MM.1S (cell line): ENCODE measurements at regions not wholly inside any gene's neighbourhood (a gene's known extent, or its start where the extent isn't known, plus 50 kb on each side); places are given as distances from the start of the nearest gene placed in this dataset.
"Not testable (repeated sequence)": the region's sequence is repeated elsewhere in the genome, so short reads cannot be mapped to it uniquely, and the experiment has no call there.

Source experiments
- EZH2 ChIP-seq: fragments of 300-600 bp; sonication (generic); optimal IDR thresholded peaks from 2 replicates; pipeline ENCODE3; 2017; ENCODE audit warnings: low read depth, mild to moderate bottlenecking, antibody characterized with exemption, low read length, mixed read lengths
- EZH2phosphoT487 ChIP-seq: fragments of 300-600 bp; sonication (generic); IDR thresholded peaks from 2 replicates; pipeline ENCODE4 v1.6.1; 2018; ENCODE audit warnings: antibody characterized with exemption, low read length
- TF ChIP-seq, protein P1 (sequence below): fragments of 300-600 bp; sonication (generic); IDR thresholded peaks from 2 replicates; pipeline ENCODE4 v1.5.1; 2016; ENCODE audit warnings: antibody characterized with exemption, low read length, mixed read lengths

DNA sequence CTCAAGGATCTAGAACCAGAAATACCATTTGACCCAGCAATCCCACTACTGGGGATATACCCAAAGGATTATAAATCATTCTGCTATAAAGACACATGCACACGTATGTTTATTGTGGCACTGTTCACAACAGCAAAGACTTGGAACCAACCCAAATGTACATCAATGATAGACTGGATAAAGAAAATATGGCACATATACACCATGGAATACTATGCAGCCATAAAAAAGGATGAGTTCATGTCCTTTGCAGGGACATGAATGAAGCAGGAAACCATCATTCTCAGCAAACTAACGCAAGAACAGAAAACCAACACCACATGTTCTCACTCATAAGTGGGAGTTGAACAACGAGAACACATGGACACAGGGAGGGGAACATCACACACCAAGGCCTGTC lies 154.0 kb upstream of the F9 start:
- TF ChIP-seq, protein P1, sequence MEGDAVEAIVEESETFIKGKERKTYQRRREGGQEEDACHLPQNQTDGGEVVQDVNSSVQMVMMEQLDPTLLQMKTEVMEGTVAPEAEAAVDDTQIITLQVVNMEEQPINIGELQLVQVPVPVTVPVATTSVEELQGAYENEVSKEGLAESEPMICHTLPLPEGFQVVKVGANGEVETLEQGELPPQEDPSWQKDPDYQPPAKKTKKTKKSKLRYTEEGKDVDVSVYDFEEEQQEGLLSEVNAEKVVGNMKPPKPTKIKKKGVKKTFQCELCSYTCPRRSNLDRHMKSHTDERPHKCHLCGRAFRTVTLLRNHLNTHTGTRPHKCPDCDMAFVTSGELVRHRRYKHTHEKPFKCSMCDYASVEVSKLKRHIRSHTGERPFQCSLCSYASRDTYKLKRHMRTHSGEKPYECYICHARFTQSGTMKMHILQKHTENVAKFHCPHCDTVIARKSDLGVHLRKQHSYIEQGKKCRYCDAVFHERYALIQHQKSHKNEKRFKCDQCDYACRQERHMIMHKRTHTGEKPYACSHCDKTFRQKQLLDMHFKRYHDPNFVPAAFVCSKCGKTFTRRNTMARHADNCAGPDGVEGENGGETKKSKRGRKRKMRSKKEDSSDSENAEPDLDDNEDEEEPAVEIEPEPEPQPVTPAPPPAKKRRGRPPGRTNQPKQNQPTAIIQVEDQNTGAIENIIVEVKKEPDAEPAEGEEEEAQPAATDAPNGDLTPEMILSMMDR: not testable (repeated sequence)
- not testable (repeated sequence) for TF ChIP-seq EZH2phosphoT487, EZH2
